HEK293 (cell line): ENCODE measurements at regions not wholly inside any gene's neighbourhood (a gene's known extent, or its start where the extent isn't known, plus 50 kb on each side); places are given as distances from the start of the nearest gene placed in this dataset.

ENCODE experiments used
- CTCF ChIA-PET: fragments of 350-600 bp; formaldehyde crosslinking; extraction: SDS; loops from one replicate; lab custom pipeline; 2021; ENCODE audit warnings: antibody characterized with exemption; lab: Yijun Ruan, JAX
- POLR2A ChIA-PET: fragments of 300-600 bp; formaldehyde crosslinking; extraction: SDS; loops from one replicate; lab custom pipeline; 2020; ENCODE audit warnings: antibody characterized with exemption, inconsistent platforms; lab: Yijun Ruan, JAX
- H3K27ac ChIP-seq: fragments of 200-500 bp; sonication (Bioruptor generic); 2 replicates; pipeline ENCODE4 v1.5.1; 2014; ENCODE audit warnings: low read depth, low read length, control low read depth, inconsistent platforms; ENCODE audit errors: extremely low read depth
- H3K36me3 ChIP-seq, 2 experiments: fragments of 200-500 bp in 1 of 2; sonication (Bioruptor generic) in 1 of 2; 1 replicate in 1 of 2; 2 replicates in 1 of 2; pipeline ENCODE4 v1.5.1; 2014 to 2017; ENCODE audit warnings: inconsistent platforms in 2 of 2, low read length in 2 of 2; ENCODE audit not compliant: control insufficient read depth in 2 of 2, insufficient read depth in 1 of 2
- H3K4me1 ChIP-seq: fragments of 200-500 bp; sonication (Bioruptor generic); 2 replicates; pipeline ENCODE4 v1.5.1; 2014; ENCODE audit warnings: mild to moderate bottlenecking, low read length, inconsistent platforms; ENCODE audit not compliant: control insufficient read depth, insufficient read depth
- H3K4me3 ChIP-seq: 2 replicates; pipeline ENCODE4 v1.5.1; 2011; ENCODE audit warnings: low read depth, mild to moderate bottlenecking, control low read depth, low read length, moderate library complexity
- H3K9me3 ChIP-seq: fragments of 200-500 bp; sonication (Bioruptor generic); 2 replicates; pipeline ENCODE4 v1.5.1; 2014; ENCODE audit warnings: low read depth, low read length, inconsistent platforms; ENCODE audit not compliant: control insufficient read depth, insufficient read depth
- OVOL3 ChIP-seq: fragments of 450-650 bp; formaldehyde crosslinking; IDR thresholded peaks from 2 replicates; pipeline ENCODE4 v1.5.1; 2016; ENCODE audit warnings: missing biosample characterization, missing genetic modification characterization
- SP2 ChIP-seq: fragments of 450-650 bp; formaldehyde crosslinking; IDR thresholded peaks from 2 replicates; pipeline ENCODE4 v1.5.1; 2016; ENCODE audit warnings: missing biosample characterization, missing genetic modification characterization
- ZFP37 ChIP-seq: fragments of 450-650 bp; formaldehyde crosslinking; IDR thresholded peaks from 2 replicates; pipeline ENCODE4 v1.5.1; 2016; ENCODE audit warnings: missing biosample characterization, missing genetic modification characterization
- ZFP69B ChIP-seq: fragments of 450-650 bp; formaldehyde crosslinking; IDR thresholded peaks from 2 replicates; pipeline ENCODE4 v1.5.1; 2016; ENCODE audit warnings: missing biosample characterization, missing genetic modification characterization
- ZNF121 ChIP-seq: fragments of 450-650 bp; formaldehyde crosslinking; IDR thresholded peaks from 2 replicates; pipeline ENCODE4 v1.5.1; 2016; ENCODE audit warnings: missing biosample characterization, missing genetic modification characterization
- ZNF148 ChIP-seq: fragments of 450-650 bp; formaldehyde crosslinking; IDR thresholded peaks from 2 replicates; pipeline ENCODE4 v1.5.0; 2017; ENCODE audit warnings: missing biosample characterization, missing genetic modification characterization, borderline replicate concordance
- ZNF157 ChIP-seq: fragments of 450-650 bp; formaldehyde crosslinking; IDR thresholded peaks from 2 replicates; pipeline ENCODE4 v1.5.1; 2016; ENCODE audit warnings: missing biosample characterization, missing genetic modification characterization
- ZNF202 ChIP-seq: fragments of 450-650 bp; formaldehyde crosslinking; IDR thresholded peaks from 2 replicates; pipeline ENCODE4 v1.5.1; 2016; ENCODE audit warnings: missing biosample characterization, missing genetic modification characterization, borderline replicate concordance
- ZNF391 ChIP-seq: fragments of 450-650 bp; formaldehyde crosslinking; IDR thresholded peaks from 2 replicates; pipeline ENCODE4 v1.5.1; 2016; ENCODE audit warnings: low read depth, missing biosample characterization, missing genetic modification characterization, borderline replicate concordance
- ZNF513 ChIP-seq: fragments of 450-650 bp; IDR thresholded peaks from 2 replicates; pipeline ENCODE4 v1.5.1; 2018; ENCODE audit warnings: missing biosample characterization, missing genetic modification characterization
- ZNF555 ChIP-seq: fragments of 450-650 bp; formaldehyde crosslinking; conservative IDR thresholded peaks from 2 replicates; pipeline ENCODE4 v1.5.1; 2017; ENCODE audit warnings: missing biosample characterization, mild to moderate bottlenecking, missing genetic modification characterization, inconsistent platforms
- ZNF660 ChIP-seq: fragments of 450-650 bp; IDR thresholded peaks from 2 replicates; pipeline ENCODE4 v1.5.1; 2018; ENCODE audit warnings: missing biosample characterization, mild to moderate bottlenecking, missing genetic modification characterization
- ZNF670 ChIP-seq: fragments of 450-650 bp; formaldehyde crosslinking; IDR thresholded peaks from 2 replicates; pipeline ENCODE4 v1.5.1; 2016; ENCODE audit warnings: missing biosample characterization, missing genetic modification characterization, low read depth
- ZNF692 ChIP-seq: fragments of 450-650 bp; formaldehyde crosslinking; IDR thresholded peaks from 2 replicates; pipeline ENCODE4 v1.5.1; 2016; ENCODE audit warnings: missing biosample characterization, missing genetic modification characterization
- ZNF747 ChIP-seq: fragments of 450-650 bp; formaldehyde crosslinking; IDR thresholded peaks from 2 replicates; pipeline ENCODE4 v1.5.1; 2016; ENCODE audit warnings: missing biosample characterization, missing genetic modification characterization
- ZNF777 ChIP-seq: fragments of 450-650 bp; formaldehyde crosslinking; IDR thresholded peaks from 2 replicates; pipeline ENCODE4 v1.5.1; 2017; ENCODE audit warnings: missing biosample characterization, missing genetic modification characterization, borderline replicate concordance
- TF ChIP-seq, protein P1 (sequence below): fragments of 450-650 bp; formaldehyde crosslinking; IDR thresholded peaks from 2 replicates; pipeline ENCODE4 v1.5.1; 2017; ENCODE audit warnings: missing biosample characterization, missing genetic modification characterization
- TF ChIP-seq, protein P2 (sequence below): fragments of 450-650 bp; formaldehyde crosslinking; IDR thresholded peaks from 2 replicates; pipeline ENCODE4 v1.5.1; 2017; ENCODE audit warnings: missing biosample characterization, missing genetic modification characterization
- TF ChIP-seq, protein P3 (sequence below): fragments of 450-650 bp; formaldehyde crosslinking; IDR thresholded peaks from 2 replicates; pipeline ENCODE4 v1.5.1; 2016; ENCODE audit warnings: missing biosample characterization, missing genetic modification characterization

GRCh38 chr12:19034937-19035336, 94.6 kb upstream of the PLEKHA5 start:
- Histone ChIP-seq H3K36me3 (no peaks in the 10 kb centered on the region), H3K9me3 (no peaks in the 10 kb centered on the region), H3K27ac (no peak overlapping the region), H3K4me3 (no peak overlapping the region), H3K4me1 (no peaks in the 10 kb centered on the region)
- CTCF ChIA-PET, result interaction anchor here (0.7 kb wide), 1 partner anchor 151 kb away, joined by 3 read pairs; no protein-coding TSS in a partner anchor
- POLR2A ChIA-PET, result no interaction called here
- TF ChIP-seq ZNF513 (tag by site-specific recombination) (no peak), ZNF777 (tag by site-specific recombination) (no peak), OVOL3 (tag by site-specific recombination) (no peak), ZFP37 (tag by site-specific recombination) (no peak), ZNF747 (tag by site-specific recombination) (no peak), ZNF148 (no peak)
- TF ChIP-seq, protein P1, sequence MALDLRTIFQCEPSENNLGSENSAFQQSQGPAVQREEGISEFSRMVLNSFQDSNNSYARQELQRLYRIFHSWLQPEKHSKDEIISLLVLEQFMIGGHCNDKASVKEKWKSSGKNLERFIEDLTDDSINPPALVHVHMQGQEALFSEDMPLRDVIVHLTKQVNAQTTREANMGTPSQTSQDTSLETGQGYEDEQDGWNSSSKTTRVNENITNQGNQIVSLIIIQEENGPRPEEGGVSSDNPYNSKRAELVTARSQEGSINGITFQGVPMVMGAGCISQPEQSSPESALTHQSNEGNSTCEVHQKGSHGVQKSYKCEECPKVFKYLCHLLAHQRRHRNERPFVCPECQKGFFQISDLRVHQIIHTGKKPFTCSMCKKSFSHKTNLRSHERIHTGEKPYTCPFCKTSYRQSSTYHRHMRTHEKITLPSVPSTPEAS, result no peak

GRCh38 chr12:19035536-19035935, 94.0 kb upstream of the PLEKHA5 start:
- Histone ChIP-seq H3K4me1 (no peaks in the 10 kb centered on the region), H3K36me3 (no peaks in the 10 kb centered on the region), H3K4me3 (no peak overlapping the region), H3K9me3 (no peaks in the 10 kb centered on the region), H3K27ac (no peak overlapping the region)
- TF ChIP-seq, protein P2, sequence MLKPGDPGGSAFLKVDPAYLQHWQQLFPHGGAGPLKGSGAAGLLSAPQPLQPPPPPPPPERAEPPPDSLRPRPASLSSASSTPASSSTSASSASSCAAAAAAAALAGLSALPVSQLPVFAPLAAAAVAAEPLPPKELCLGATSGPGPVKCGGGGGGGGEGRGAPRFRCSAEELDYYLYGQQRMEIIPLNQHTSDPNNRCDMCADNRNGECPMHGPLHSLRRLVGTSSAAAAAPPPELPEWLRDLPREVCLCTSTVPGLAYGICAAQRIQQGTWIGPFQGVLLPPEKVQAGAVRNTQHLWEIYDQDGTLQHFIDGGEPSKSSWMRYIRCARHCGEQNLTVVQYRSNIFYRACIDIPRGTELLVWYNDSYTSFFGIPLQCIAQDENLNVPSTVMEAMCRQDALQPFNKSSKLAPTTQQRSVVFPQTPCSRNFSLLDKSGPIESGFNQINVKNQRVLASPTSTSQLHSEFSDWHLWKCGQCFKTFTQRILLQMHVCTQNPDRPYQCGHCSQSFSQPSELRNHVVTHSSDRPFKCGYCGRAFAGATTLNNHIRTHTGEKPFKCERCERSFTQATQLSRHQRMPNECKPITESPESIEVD (tag by site-specific recombination), result no peak
- TF ChIP-seq, protein P3, sequence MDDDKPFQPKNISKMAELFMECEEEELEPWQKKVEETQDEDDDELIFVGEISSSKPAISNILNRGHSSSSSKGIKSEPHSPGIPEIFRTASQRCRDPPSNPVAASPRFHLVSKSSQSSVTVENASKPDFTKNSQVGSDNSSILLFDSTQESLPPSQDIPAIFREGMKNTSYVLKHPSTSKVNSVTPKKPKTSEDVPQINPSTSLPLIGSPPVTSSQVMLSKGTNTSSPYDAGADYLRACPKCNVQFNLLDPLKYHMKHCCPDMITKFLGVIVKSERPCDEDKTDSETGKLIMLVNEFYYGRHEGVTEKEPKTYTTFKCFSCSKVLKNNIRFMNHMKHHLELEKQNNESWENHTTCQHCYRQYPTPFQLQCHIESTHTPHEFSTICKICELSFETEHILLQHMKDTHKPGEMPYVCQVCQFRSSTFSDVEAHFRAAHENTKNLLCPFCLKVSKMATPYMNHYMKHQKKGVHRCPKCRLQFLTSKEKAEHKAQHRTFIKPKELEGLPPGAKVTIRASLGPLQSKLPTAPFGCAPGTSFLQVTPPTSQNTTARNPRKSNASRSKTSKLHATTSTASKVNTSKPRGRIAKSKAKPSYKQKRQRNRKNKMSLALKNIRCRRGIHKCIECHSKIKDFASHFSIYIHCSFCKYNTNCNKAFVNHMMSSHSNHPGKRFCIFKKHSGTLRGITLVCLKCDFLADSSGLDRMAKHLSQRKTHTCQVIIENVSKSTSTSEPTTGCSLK (tag by site-specific recombination), result no peak
- no peak for TF ChIP-seq ZNF692 (tag by site-specific recombination)
- no peak for TF ChIP-seq ZNF660 (tag by site-specific recombination)
- TF ChIP-seq ZNF670, result no peak
- no peak for TF ChIP-seq ZNF391 (tag by site-specific recombination)
- no peak for TF ChIP-seq ZNF555 (tag by site-specific recombination)
- TF ChIP-seq ZNF121 (tag by site-specific recombination), result no peak
- TF ChIP-seq ZNF202, result no peak
- no peak for TF ChIP-seq SP2
- no peak for TF ChIP-seq ZFP69B
- TF ChIP-seq ZNF157 (tag by site-specific recombination), result no peak
- POLR2A ChIA-PET, result no interaction called here
- CTCF ChIA-PET, result interaction anchor here (0.7 kb wide), 1 partner anchor 222 kb away, joined by 3 read pairs; no protein-coding TSS in a partner anchor
